ENCODE measurements at regions not wholly inside any gene's neighbourhood (a gene's known extent, or its start where the extent isn't known, plus 50 kb on each side); places are given as distances from the start of the nearest gene placed in this dataset.

DNA sequence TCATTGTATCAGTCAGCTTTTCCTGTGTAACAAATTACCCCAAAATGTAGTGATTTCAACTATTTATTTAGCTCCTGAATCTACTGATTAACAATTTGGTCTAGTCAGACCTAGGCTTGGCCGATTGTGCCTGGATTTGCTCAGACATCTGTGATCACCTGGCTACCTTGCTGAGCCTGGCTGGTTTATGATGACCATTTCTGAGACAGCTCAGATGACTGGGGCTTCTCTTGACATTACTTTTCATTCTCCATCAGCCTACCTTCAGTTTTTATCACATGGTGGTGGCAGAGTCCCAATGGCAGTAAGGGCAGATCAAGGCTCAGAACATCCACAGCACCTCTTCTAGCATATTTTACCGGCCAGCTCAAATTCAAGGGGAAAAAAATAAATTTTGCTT is 286.3 kb downstream of the BTG1 start:
- no peak for TF ChIP-seq NR2F2 (IDR thresholded peaks at IDR 0.05)
- TF ChIP-seq FOXA1 (IDR thresholded peaks at IDR 0.05), result no peak
- TF ChIP-seq, protein P1, sequence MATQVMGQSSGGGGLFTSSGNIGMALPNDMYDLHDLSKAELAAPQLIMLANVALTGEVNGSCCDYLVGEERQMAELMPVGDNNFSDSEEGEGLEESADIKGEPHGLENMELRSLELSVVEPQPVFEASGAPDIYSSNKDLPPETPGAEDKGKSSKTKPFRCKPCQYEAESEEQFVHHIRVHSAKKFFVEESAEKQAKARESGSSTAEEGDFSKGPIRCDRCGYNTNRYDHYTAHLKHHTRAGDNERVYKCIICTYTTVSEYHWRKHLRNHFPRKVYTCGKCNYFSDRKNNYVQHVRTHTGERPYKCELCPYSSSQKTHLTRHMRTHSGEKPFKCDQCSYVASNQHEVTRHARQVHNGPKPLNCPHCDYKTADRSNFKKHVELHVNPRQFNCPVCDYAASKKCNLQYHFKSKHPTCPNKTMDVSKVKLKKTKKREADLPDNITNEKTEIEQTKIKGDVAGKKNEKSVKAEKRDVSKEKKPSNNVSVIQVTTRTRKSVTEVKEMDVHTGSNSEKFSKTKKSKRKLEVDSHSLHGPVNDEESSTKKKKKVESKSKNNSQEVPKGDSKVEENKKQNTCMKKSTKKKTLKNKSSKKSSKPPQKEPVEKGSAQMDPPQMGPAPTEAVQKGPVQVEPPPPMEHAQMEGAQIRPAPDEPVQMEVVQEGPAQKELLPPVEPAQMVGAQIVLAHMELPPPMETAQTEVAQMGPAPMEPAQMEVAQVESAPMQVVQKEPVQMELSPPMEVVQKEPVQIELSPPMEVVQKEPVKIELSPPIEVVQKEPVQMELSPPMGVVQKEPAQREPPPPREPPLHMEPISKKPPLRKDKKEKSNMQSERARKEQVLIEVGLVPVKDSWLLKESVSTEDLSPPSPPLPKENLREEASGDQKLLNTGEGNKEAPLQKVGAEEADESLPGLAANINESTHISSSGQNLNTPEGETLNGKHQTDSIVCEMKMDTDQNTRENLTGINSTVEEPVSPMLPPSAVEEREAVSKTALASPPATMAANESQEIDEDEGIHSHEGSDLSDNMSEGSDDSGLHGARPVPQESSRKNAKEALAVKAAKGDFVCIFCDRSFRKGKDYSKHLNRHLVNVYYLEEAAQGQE (IDR thresholded peaks at IDR 0.05), result no peak
- TF ChIP-seq CTCF (IDR thresholded peaks at IDR 0.05; ENCODE audit: low read depth, low read length, missing input control), result no peak
- no peak for TF ChIP-seq GABPA (IDR thresholded peaks at IDR 0.05 in 1 of 2, conservative IDR thresholded peaks at IDR 0.05 in 1 of 2)
- no peak for TF ChIP-seq HNF4G (IDR thresholded peaks at IDR 0.05)
- TF ChIP-seq MAX (IDR thresholded peaks at IDR 0.05), result no peak
- TF ChIP-seq RAD21 (IDR thresholded peaks at IDR 0.05), result no peak
- TF ChIP-seq HNF4A (conservative IDR thresholded peaks at IDR 0.05), result no peak
- no peak for TF ChIP-seq TAF1 (conservative IDR thresholded peaks at IDR 0.05)
- TF ChIP-seq RXRA (IDR thresholded peaks at IDR 0.05), result no peak

Data from liver (tissue), 3 donors.